ENCODE measurements at regions not wholly inside any gene's neighbourhood (a gene's known extent, or its start where the extent isn't known, plus 50 kb on each side); places are given as distances from the start of the nearest gene placed in this dataset.

DNA sequence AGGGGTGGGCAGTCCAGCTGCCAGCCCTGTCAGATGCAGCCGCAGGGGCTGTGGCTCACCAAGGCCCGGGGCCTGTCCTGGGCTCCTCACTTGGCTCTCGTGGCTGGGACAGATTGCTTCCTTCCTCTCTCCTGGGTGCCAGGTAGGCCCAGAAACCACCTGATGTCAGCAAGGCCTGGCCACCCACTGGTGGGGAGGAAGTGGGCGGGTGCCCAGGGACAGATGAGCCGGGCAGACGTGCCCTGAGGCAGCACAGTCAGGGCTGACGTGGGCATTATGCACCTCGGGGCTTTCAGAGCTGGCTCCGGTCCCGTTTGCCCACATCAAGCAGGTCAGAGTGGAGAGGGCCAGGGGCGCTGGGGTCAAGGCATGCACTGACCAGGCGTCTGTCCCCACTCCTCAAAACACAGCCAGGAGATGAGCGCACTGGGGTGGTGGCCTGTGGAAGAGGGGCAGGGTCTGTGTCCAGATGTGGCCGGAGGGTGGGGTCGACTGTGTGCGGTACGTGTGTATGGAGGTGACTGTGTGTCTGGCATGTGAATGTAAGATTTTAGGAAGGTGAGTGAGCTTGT lies 133.2 kb upstream of the PTPN1 start:
- TF ChIP-seq EZH2phosphoT487 (IDR thresholded peaks at IDR 0.05; ENCODE audit: borderline replicate concordance) = no peak
- TF ChIP-seq, protein P1, sequence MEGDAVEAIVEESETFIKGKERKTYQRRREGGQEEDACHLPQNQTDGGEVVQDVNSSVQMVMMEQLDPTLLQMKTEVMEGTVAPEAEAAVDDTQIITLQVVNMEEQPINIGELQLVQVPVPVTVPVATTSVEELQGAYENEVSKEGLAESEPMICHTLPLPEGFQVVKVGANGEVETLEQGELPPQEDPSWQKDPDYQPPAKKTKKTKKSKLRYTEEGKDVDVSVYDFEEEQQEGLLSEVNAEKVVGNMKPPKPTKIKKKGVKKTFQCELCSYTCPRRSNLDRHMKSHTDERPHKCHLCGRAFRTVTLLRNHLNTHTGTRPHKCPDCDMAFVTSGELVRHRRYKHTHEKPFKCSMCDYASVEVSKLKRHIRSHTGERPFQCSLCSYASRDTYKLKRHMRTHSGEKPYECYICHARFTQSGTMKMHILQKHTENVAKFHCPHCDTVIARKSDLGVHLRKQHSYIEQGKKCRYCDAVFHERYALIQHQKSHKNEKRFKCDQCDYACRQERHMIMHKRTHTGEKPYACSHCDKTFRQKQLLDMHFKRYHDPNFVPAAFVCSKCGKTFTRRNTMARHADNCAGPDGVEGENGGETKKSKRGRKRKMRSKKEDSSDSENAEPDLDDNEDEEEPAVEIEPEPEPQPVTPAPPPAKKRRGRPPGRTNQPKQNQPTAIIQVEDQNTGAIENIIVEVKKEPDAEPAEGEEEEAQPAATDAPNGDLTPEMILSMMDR (conservative IDR thresholded peaks at IDR 0.05; ENCODE audit: low read length) = no peak
- Histone ChIP-seq H3F3A (ENCODE audit: low read depth) (no peaks in the 10 kb centered on the region), H3K9ac (ENCODE audit: low read depth, low read length, poor library complexity, severe bottlenecking) (peak overlapping the region; percentile 17), H3K27me3 (ENCODE audit: insufficient read depth, low read length, poor library complexity, severe bottlenecking) (no peaks in the 10 kb centered on the region), H3K4me3 (ENCODE audit: low read length, poor library complexity, severe bottlenecking) (peak overlapping the region; percentile 56), H3K36me3 (ENCODE audit: insufficient read depth, low read length) (no peaks in the 10 kb centered on the region), H4K20me1 (ENCODE audit: insufficient read depth, low read length, poor library complexity, severe bottlenecking) (no peaks in the 10 kb centered on the region), H3K9me2 (replicated peaks; ENCODE audit: low read depth, low read length) (no peaks in the 10 kb centered on the region), H3K4me1 (ENCODE audit: insufficient read depth, low read length, poor library complexity, severe bottlenecking) (peaks cover 15% of the 10 kb centered on the region), H2AFZ (ENCODE audit: low read length) (peak overlapping the region; percentile 19; the same call in 1 of the 2 replicates), H3K79me2 (ENCODE audit: insufficient read depth, low read length) (no peaks in the 10 kb centered on the region), H3K9me3 (ENCODE audit: insufficient read depth, low read depth, low read length) (no peaks in the 10 kb centered on the region), H3K4me2 (ENCODE audit: low read depth, low read length, poor library complexity, severe bottlenecking) (peak overlapping the region; percentile 30)

DNA sequence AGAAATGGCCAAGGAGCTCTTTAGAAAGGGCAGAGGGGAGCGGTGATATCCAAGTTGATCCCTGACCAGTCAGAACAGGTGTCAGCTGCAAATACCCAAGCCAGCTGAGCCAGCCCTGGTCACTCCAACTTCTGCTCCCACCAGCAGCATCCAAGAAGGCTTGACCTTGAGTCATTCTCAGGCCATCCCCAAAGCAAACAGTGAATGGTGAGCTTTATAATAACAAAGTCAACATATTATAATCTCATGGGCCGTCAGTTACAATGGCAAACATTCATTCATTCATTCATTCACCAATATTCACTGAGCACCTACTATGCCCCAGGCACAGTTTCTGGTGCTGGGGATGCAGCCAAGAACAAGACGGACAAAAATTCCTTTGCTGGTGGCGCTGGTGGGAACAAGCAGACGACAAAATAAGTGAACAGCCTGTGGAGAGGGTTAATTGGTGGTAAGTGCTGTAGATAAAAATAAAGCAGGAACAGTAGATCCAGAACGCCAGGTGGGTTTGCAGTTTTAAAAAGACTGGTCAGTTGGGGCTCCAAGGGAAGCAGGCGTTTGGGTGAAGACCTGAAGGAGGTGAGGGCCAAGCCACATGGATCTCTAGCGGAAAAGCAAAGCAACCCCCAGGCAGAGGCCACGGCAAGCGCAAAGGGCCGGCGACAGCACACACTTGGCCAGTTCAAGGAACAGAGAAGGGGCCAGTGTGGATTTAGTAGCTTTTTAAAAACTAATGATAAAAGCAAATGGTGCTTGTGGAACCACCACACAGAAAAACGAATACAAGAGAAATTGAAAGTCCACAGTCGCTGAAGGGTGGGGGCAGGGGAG lies 131.8 kb upstream of the PTPN1 start:
- Histone ChIP-seq H3K27me3 (ENCODE audit: insufficient read depth, low read length, poor library complexity, severe bottlenecking) (no peaks in the 10 kb centered on the region), H2AFZ (ENCODE audit: low read length) (no peak overlapping the region), H3K4me3 (ENCODE audit: low read length, poor library complexity, severe bottlenecking) (no peak overlapping the region), H3K4me1 (ENCODE audit: insufficient read depth, low read length, poor library complexity, severe bottlenecking) (peaks cover 21% of the 10 kb centered on the region), H3F3A (ENCODE audit: low read depth) (no peaks in the 10 kb centered on the region), H3K79me2 (ENCODE audit: insufficient read depth, low read length) (no peaks in the 10 kb centered on the region), H3K36me3 (ENCODE audit: insufficient read depth, low read length) (no peaks in the 10 kb centered on the region), H4K20me1 (ENCODE audit: insufficient read depth, low read length, poor library complexity, severe bottlenecking) (no peaks in the 10 kb centered on the region), H3K9me2 (replicated peaks; ENCODE audit: low read depth, low read length) (no peaks in the 10 kb centered on the region), H3K4me2 (ENCODE audit: low read depth, low read length, poor library complexity, severe bottlenecking) (no peak overlapping the region), H3K9me3 (ENCODE audit: insufficient read depth, low read depth, low read length) (no peaks in the 10 kb centered on the region), H3K9ac (ENCODE audit: low read depth, low read length, poor library complexity, severe bottlenecking) (no peak overlapping the region)
- no peak for TF ChIP-seq EZH2phosphoT487 (IDR thresholded peaks at IDR 0.05; ENCODE audit: borderline replicate concordance)
- TF ChIP-seq, protein P1 (conservative IDR thresholded peaks at IDR 0.05; ENCODE audit: low read length) = no peak

- Histone ChIP-seq H2AFZ (ENCODE audit: low read length) (no peak overlapping the region), H3K9me3 (ENCODE audit: insufficient read depth, low read depth, low read length) (no peaks in the 10 kb centered on the region), H4K20me1 (ENCODE audit: insufficient read depth, low read length, poor library complexity, severe bottlenecking) (no peaks in the 10 kb centered on the region), H3K9ac (ENCODE audit: low read depth, low read length, poor library complexity, severe bottlenecking) (no peak overlapping the region), H3K9me2 (replicated peaks; ENCODE audit: low read depth, low read length) (no peaks in the 10 kb centered on the region), H3K79me2 (ENCODE audit: insufficient read depth, low read length) (no peaks in the 10 kb centered on the region), H3K4me3 (ENCODE audit: low read length, poor library complexity, severe bottlenecking) (no peak overlapping the region), H3K4me1 (ENCODE audit: insufficient read depth, low read length, poor library complexity, severe bottlenecking) (peaks cover 21% of the 10 kb centered on the region), H3K36me3 (ENCODE audit: insufficient read depth, low read length) (no peaks in the 10 kb centered on the region), H3K4me2 (ENCODE audit: low read depth, low read length, poor library complexity, severe bottlenecking) (no peak overlapping the region), H3K27me3 (ENCODE audit: insufficient read depth, low read length, poor library complexity, severe bottlenecking) (no peaks in the 10 kb centered on the region), H3F3A (ENCODE audit: low read depth) (no peaks in the 10 kb centered on the region)
- TF ChIP-seq, protein P1 (conservative IDR thresholded peaks at IDR 0.05; ENCODE audit: low read length) = no peak
- TF ChIP-seq EZH2phosphoT487 (IDR thresholded peaks at IDR 0.05; ENCODE audit: borderline replicate concordance) = no peak
Observed at GRCh38 chr20:50379049-50379990, 130.9 kb upstream of the PTPN1 start.

Data from Loucy (cell line).